DND-41 (cell line): ENCODE measurements at regions not wholly inside any gene's neighbourhood (a gene's known extent, or its start where the extent isn't known, plus 50 kb on each side); places are given as distances from the start of the nearest gene placed in this dataset.

Source experiments
- ATAC-seq: fragments of 200-7000 bp; cut with Tn5 transposase; 3 replicates; pipeline ENCODE4 v1.9.1; 2021; ENCODE audit warnings: low read depth; ENCODE audit not compliant: insufficient read depth
- DNase-seq: peaks from one replicate; pipeline ENCODE4 v3.0.0-alpha.2; 2020
- H2AFZ ChIP-seq: 2 replicates; pipeline ENCODE4 v1.6.0; 2012; ENCODE audit warnings: low read depth, low read length
- H3K27ac ChIP-seq: 2 replicates; pipeline ENCODE4 v1.5.1; 2012; ENCODE audit warnings: low read length, inconsistent platforms
- H3K27me3 ChIP-seq: fragments of 200-600 bp; sonication (generic); 2 replicates; pipeline ENCODE4 v1.6.0; 2012; ENCODE audit warnings: low read length, mild to moderate bottlenecking, inconsistent platforms; ENCODE audit not compliant: insufficient read depth, poor library complexity
- H3K36me3 ChIP-seq: 2 replicates; pipeline ENCODE4 v1.5.1; 2012; ENCODE audit warnings: low read length, inconsistent platforms; ENCODE audit not compliant: insufficient read depth
- H3K4me1 ChIP-seq: 2 replicates; pipeline ENCODE4 v1.5.1; 2012; ENCODE audit warnings: mild to moderate bottlenecking, low read length; ENCODE audit not compliant: insufficient read depth
- H3K4me2 ChIP-seq: 2 replicates; pipeline ENCODE4 v1.6.0; 2012; ENCODE audit warnings: mild to moderate bottlenecking, moderate library complexity, low read length, inconsistent platforms; ENCODE audit not compliant: insufficient read depth
- H3K4me3 ChIP-seq, 2 experiments: fragments of 200-600 bp in 1 of 2; shearing (Covaris generic) in 1 of 2; 2 replicates each; pipeline ENCODE4 v1.5.1; 2012 to 2016; ENCODE audit warnings: inconsistent platforms in 2 of 2, low read length in 2 of 2, mild to moderate bottlenecking in 2 of 2, low read depth in 1 of 2, moderate library complexity in 1 of 2
- H3K79me2 ChIP-seq: 2 replicates; pipeline ENCODE4 v1.6.0; 2012; ENCODE audit warnings: low read length, inconsistent platforms; ENCODE audit not compliant: insufficient read depth
- H3K9ac ChIP-seq: 2 replicates; pipeline ENCODE4 v1.6.0; 2012; ENCODE audit warnings: low read depth, mild to moderate bottlenecking, inconsistent platforms, low read length, moderate library complexity
- H3K9me3 ChIP-seq: 2 replicates; pipeline ENCODE4 v1.5.1; 2012; ENCODE audit warnings: low read length, moderate library complexity, mild to moderate bottlenecking, inconsistent platforms; ENCODE audit not compliant: insufficient read depth, severe bottlenecking
- H4K20me1 ChIP-seq: 2 replicates; pipeline ENCODE4 v1.6.0; 2012; ENCODE audit warnings: low read length; ENCODE audit not compliant: insufficient read depth
- CTCF ChIP-seq: IDR thresholded peaks from 2 replicates; pipeline ENCODE4 v1.5.1; 2012; ENCODE audit warnings: borderline replicate concordance, low read length, moderate library complexity, mild to moderate bottlenecking; ENCODE audit not compliant: poor library complexity, severe bottlenecking; ENCODE audit errors: extremely low read depth
- EZH2 ChIP-seq: IDR thresholded peaks from 3 replicates; pipeline ENCODE4 v1.6.1; 2012; ENCODE audit warnings: borderline replicate concordance, low read depth, mild to moderate bottlenecking, moderate library complexity, low read length, inconsistent platforms; ENCODE audit not compliant: severe bottlenecking

GRCh38 chr17:10984220-10984619 is 146.3 kb upstream of the PIRT start:
- Histone ChIP-seq H3K4me2 (no peak overlapping the region), H3K27ac (no peak overlapping the region), H3K27me3 (no peaks in the 10 kb centered on the region), H3K9ac (no peak overlapping the region), H3K79me2 (no peaks in the 10 kb centered on the region), H4K20me1 (no peaks in the 10 kb centered on the region), H2AFZ (no peak overlapping the region), H3K4me3 (no peak overlapping the region), H3K4me1 (no peaks in the 10 kb centered on the region), H3K9me3 (no peaks in the 10 kb centered on the region), H3K36me3 (no peaks in the 10 kb centered on the region)
- no peak for TF ChIP-seq EZH2
- TF ChIP-seq CTCF, result no peak
- DNase-seq (no peak), ATAC-seq (no peak)

- no peak overlapping the region for H3K4me2 ChIP-seq
- TF ChIP-seq EZH2 (no peak), CTCF (no peak)
- H3K9me3 ChIP-seq, result no peaks in the 10 kb centered on the region
- DNase-seq (no peak), ATAC-seq (no peak)
- H3K4me1 ChIP-seq, result no peaks in the 10 kb centered on the region
- H3K27me3 ChIP-seq, result no peaks in the 10 kb centered on the region
- no peaks in the 10 kb centered on the region for H4K20me1 ChIP-seq
- H3K4me3 ChIP-seq, result no peak overlapping the region
- no peak overlapping the region for H3K9ac ChIP-seq
- H2AFZ ChIP-seq, result no peak overlapping the region
- H3K79me2 ChIP-seq, result no peaks in the 10 kb centered on the region
- H3K36me3 ChIP-seq, result no peaks in the 10 kb centered on the region
- H3K27ac ChIP-seq, result no peak overlapping the region
These were observed 138.5 kb upstream of the PIRT start for GRCh38 chr17:10976401-10976800.

GRCh38 chr17:10968007-10968406 is 130.1 kb upstream of the PIRT start:
- no peak for DNase-seq
- Histone ChIP-seq H3K4me1 (no peaks in the 10 kb centered on the region), H3K79me2 (no peaks in the 10 kb centered on the region), H3K4me3 (no peak overlapping the region), H3K4me2 (no peak overlapping the region), H2AFZ (no peak overlapping the region), H3K27ac (no peak overlapping the region), H3K27me3 (no peaks in the 10 kb centered on the region), H4K20me1 (no peaks in the 10 kb centered on the region), H3K9me3 (no peaks in the 10 kb centered on the region), H3K9ac (no peak overlapping the region), H3K36me3 (no peaks in the 10 kb centered on the region)
- TF ChIP-seq CTCF, result no peak
- TF ChIP-seq EZH2, result no peak
- no peak for ATAC-seq

- no peak overlapping the region for H3K27ac ChIP-seq
- H3K36me3 ChIP-seq, result no peaks in the 10 kb centered on the region
- no peak overlapping the region for H3K4me3 ChIP-seq
- no peaks in the 10 kb centered on the region for H3K4me1 ChIP-seq
- no peak overlapping the region for H3K4me2 ChIP-seq
- H3K9me3 ChIP-seq, result no peaks in the 10 kb centered on the region
- no peaks in the 10 kb centered on the region for H3K27me3 ChIP-seq
- no peak for DNase-seq
- no peaks in the 10 kb centered on the region for H4K20me1 ChIP-seq
- no peak for ATAC-seq
- no peak overlapping the region for H2AFZ ChIP-seq
- H3K9ac ChIP-seq, result no peak overlapping the region
- H3K79me2 ChIP-seq, result no peaks in the 10 kb centered on the region
- TF ChIP-seq EZH2 (no peak), CTCF (no peak)
These were observed 118.9 kb upstream of the PIRT start for GRCh38 chr17:10956821-10957220.
